ENCODE measurements at regions not wholly inside any gene's neighbourhood (a gene's known extent, or its start where the extent isn't known, plus 50 kb on each side); places are given as distances from the start of the nearest gene placed in this dataset.

DNA sequence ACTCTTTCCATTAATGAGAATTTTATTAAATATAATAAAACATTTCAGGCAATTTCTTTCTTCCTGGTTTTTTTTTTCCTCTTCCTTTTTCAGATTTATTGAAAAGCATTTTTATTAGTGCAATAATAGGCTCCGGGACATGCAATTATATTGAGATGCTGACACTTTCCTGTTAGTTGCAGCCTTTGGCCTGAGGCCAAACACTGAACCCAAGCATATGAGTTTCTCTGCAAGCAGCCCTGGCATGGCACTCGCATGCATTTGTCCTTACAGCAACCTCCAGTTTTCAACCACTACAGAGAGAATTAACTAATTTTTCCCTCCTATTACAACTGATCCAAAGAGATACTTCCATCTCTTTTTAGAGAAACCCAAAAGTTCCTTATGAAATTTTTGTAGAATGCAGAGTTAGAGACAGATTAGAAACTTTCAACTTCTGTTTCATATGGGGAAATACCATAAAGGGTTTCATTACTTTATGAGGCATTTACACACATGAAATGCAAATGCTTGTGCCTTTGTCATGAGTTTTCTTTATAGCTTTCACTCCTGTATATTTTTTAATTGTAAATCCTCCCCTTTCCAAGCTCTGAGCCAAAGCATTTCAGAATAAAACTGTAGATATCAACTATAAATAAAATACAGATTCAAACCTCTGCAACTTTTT lies 183.0 kb downstream of the CETN3 start:
- TF ChIP-seq POLR2AphosphoS5 (IDR thresholded peaks at IDR 0.05) (no peak), POLR2A (IDR thresholded peaks at IDR 0.05) (no peak)
- TF ChIP-seq, protein P1, sequence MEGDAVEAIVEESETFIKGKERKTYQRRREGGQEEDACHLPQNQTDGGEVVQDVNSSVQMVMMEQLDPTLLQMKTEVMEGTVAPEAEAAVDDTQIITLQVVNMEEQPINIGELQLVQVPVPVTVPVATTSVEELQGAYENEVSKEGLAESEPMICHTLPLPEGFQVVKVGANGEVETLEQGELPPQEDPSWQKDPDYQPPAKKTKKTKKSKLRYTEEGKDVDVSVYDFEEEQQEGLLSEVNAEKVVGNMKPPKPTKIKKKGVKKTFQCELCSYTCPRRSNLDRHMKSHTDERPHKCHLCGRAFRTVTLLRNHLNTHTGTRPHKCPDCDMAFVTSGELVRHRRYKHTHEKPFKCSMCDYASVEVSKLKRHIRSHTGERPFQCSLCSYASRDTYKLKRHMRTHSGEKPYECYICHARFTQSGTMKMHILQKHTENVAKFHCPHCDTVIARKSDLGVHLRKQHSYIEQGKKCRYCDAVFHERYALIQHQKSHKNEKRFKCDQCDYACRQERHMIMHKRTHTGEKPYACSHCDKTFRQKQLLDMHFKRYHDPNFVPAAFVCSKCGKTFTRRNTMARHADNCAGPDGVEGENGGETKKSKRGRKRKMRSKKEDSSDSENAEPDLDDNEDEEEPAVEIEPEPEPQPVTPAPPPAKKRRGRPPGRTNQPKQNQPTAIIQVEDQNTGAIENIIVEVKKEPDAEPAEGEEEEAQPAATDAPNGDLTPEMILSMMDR (IDR thresholded peaks at IDR 0.05 in 8 of 11, conservative IDR thresholded peaks at IDR 0.05 in 3 of 11), result no peak

Measured in spleen (tissue), 7 donors.